Astrocyte (in vitro differentiated cells and primary cell): ENCODE measurements at regions not wholly inside any gene's neighbourhood (a gene's known extent, or its start where the extent isn't known, plus 50 kb on each side); places are given as distances from the start of the nearest gene placed in this dataset.

Experiments used
- DNase-seq: peaks from one replicate; pipeline ENCODE4 v3.0.0-alpha.2; 2010; ENCODE audit warnings: low read depth
- FAIRE-seq: peaks from 2 replicates; lab custom pipeline; 2011; peaks lifted over from hg19 to GRCh38; lab: Jason Lieb, UNC
- H2AFZ ChIP-seq: 2 replicates; pipeline ENCODE4 v1.6.0; 2012; ENCODE audit warnings: low read depth, low read length, inconsistent platforms
- H3K27ac ChIP-seq: 2 replicates; pipeline ENCODE4 v1.5.1; 2011; ENCODE audit warnings: low read depth, low read length, inconsistent platforms
- H3K27me3 ChIP-seq: 2 replicates; pipeline ENCODE4 v1.6.0; 2011; ENCODE audit warnings: low read length, inconsistent platforms; ENCODE audit not compliant: insufficient read depth
- H3K36me3 ChIP-seq: 2 replicates; pipeline ENCODE4 v1.5.1; 2011; ENCODE audit warnings: low read length, inconsistent platforms; ENCODE audit not compliant: insufficient read depth
- H3K4me1 ChIP-seq: 2 replicates; pipeline ENCODE4 v1.5.1; 2011; ENCODE audit warnings: low read length, inconsistent platforms; ENCODE audit not compliant: insufficient read depth
- H3K4me2 ChIP-seq: 2 replicates; pipeline ENCODE4 v1.6.0; 2012; ENCODE audit warnings: low read length, inconsistent platforms
- H3K4me3 ChIP-seq: 2 replicates; pipeline ENCODE4 v1.5.1; 2011; ENCODE audit warnings: low read depth, mild to moderate bottlenecking, low read length, inconsistent platforms; ENCODE audit not compliant: insufficient read depth
- H3K79me2 ChIP-seq: 2 replicates; pipeline ENCODE4 v1.6.0; 2012; ENCODE audit warnings: mild to moderate bottlenecking, low read length, inconsistent platforms; ENCODE audit not compliant: insufficient read depth
- H3K9ac ChIP-seq: 2 replicates; pipeline ENCODE4 v1.6.0; 2012; ENCODE audit warnings: mild to moderate bottlenecking, low read length, inconsistent platforms
- H3K9me3 ChIP-seq: 2 replicates; pipeline ENCODE4 v1.5.1; 2012; ENCODE audit warnings: low read depth, mild to moderate bottlenecking, low read length, inconsistent platforms; ENCODE audit not compliant: insufficient read depth
- H4K20me1 ChIP-seq: 2 replicates; pipeline ENCODE4 v1.6.0; 2012; ENCODE audit warnings: low read length, inconsistent platforms; ENCODE audit not compliant: insufficient read depth
- H3K27ac Mint-ChIP-seq: one replicate; pipeline ENCODE4 v1.8.0; 2021; ENCODE audit warnings: mild to moderate bottlenecking, mixed read lengths; ENCODE audit not compliant: unreplicated experiment
- H3K27me3 Mint-ChIP-seq: one replicate; pipeline ENCODE4 v1.8.0; 2021; ENCODE audit warnings: low read depth, mixed read lengths; ENCODE audit not compliant: unreplicated experiment
- H3K36me3 Mint-ChIP-seq: one replicate; pipeline ENCODE4 v1.8.0; 2021; ENCODE audit warnings: low read depth, mixed read lengths; ENCODE audit not compliant: unreplicated experiment
- H3K4me1 Mint-ChIP-seq: one replicate; pipeline ENCODE4 v1.8.0; 2021; ENCODE audit warnings: low read depth, mixed read lengths; ENCODE audit not compliant: unreplicated experiment
- H3K4me3 Mint-ChIP-seq: one replicate; pipeline ENCODE4 v1.8.0; 2021; ENCODE audit warnings: mild to moderate bottlenecking, moderate library complexity, mixed read lengths; ENCODE audit not compliant: unreplicated experiment
- H3K9me3 Mint-ChIP-seq: one replicate; pipeline ENCODE4 v1.8.0; 2021; ENCODE audit warnings: mild to moderate bottlenecking, mixed read lengths; ENCODE audit not compliant: unreplicated experiment
- CTCF ChIP-seq: IDR thresholded peaks from 2 replicates; pipeline ENCODE4 v1.5.1; 2011; ENCODE audit warnings: low read depth, mild to moderate bottlenecking, inconsistent platforms, low read length, moderate library complexity; ENCODE audit not compliant: insufficient read depth
- EZH2 ChIP-seq: IDR thresholded peaks from 2 replicates; pipeline ENCODE4 v1.6.1; 2012; ENCODE audit warnings: mild to moderate bottlenecking, low read length, inconsistent platforms; ENCODE audit not compliant: insufficient read depth

- H3K4me2 ChIP-seq = no peak overlapping the region
- DNase-seq = no peak
- H3K9ac ChIP-seq = no peak overlapping the region
- no peak overlapping the region for H2AFZ ChIP-seq
- H3K4me1 ChIP-seq = no peaks in the 10 kb centered on the region
- no peaks in the 10 kb centered on the region for H4K20me1 ChIP-seq
- no peaks in the 10 kb centered on the region for H3K36me3 ChIP-seq
- no peak for FAIRE-seq
- Mint-ChIP-seq H3K9me3 (peaks cover 2% of the 10 kb centered on the region), H3K4me1 (no peaks in the 10 kb centered on the region), H3K36me3 (no peaks in the 10 kb centered on the region), H3K4me3 (no peak overlapping the region), H3K27me3 (peaks cover 36% of the 10 kb centered on the region), H3K27ac (no peak overlapping the region)
- H3K27me3 ChIP-seq = no peaks in the 10 kb centered on the region
- no peak overlapping the region for H3K27ac ChIP-seq
- no peaks in the 10 kb centered on the region for H3K79me2 ChIP-seq
- TF ChIP-seq CTCF = no peak
- H3K9me3 ChIP-seq = no peaks in the 10 kb centered on the region
- H3K4me3 ChIP-seq = no peak overlapping the region
Observed at GRCh38 chr2:239657992-239658391, 257.2 kb upstream of the HDAC4 start.

- H3K9me3 Mint-ChIP-seq = peaks cover 2% of the 10 kb centered on the region
- H3K27ac ChIP-seq = no peak overlapping the region
- H3K4me3 Mint-ChIP-seq = no peak overlapping the region
- FAIRE-seq (no peak), DNase-seq (no peak)
- no peak overlapping the region for H3K9ac ChIP-seq
- H4K20me1 ChIP-seq = no peaks in the 10 kb centered on the region
- no peak for TF ChIP-seq CTCF
- no peaks in the 10 kb centered on the region for H3K36me3 Mint-ChIP-seq
- H3K27me3 ChIP-seq = no peaks in the 10 kb centered on the region
- H3K36me3 ChIP-seq = no peaks in the 10 kb centered on the region
- no peaks in the 10 kb centered on the region for H3K9me3 ChIP-seq
- H3K79me2 ChIP-seq = no peaks in the 10 kb centered on the region
- peaks cover 30% of the 10 kb centered on the region for H3K27me3 Mint-ChIP-seq
- no peaks in the 10 kb centered on the region for H3K4me1 Mint-ChIP-seq
- H3K4me1 ChIP-seq = no peaks in the 10 kb centered on the region
- H3K4me3 ChIP-seq = no peak overlapping the region
- no peak overlapping the region for H3K4me2 ChIP-seq
- H3K27ac Mint-ChIP-seq = no peak overlapping the region
- H2AFZ ChIP-seq = no peak overlapping the region
Observed at GRCh38 chr2:239657236-239657635, 256.4 kb upstream of the HDAC4 start.

- H3K4me2 ChIP-seq = no peak overlapping the region
- no peaks in the 10 kb centered on the region for H3K4me1 ChIP-seq
- no peaks in the 10 kb centered on the region for H3K27me3 ChIP-seq
- no peak overlapping the region for H2AFZ ChIP-seq
- no peaks in the 10 kb centered on the region for H3K36me3 Mint-ChIP-seq
- H3K79me2 ChIP-seq = no peaks in the 10 kb centered on the region
- no peak overlapping the region for H3K4me3 Mint-ChIP-seq
- no peak for DNase-seq
- no peak overlapping the region for H3K27ac ChIP-seq
- no peak overlapping the region for H3K27ac Mint-ChIP-seq
- no peak for TF ChIP-seq EZH2
- H3K9ac ChIP-seq = no peak overlapping the region
- no peak for FAIRE-seq
- no peaks in the 10 kb centered on the region for H3K36me3 ChIP-seq
- H3K9me3 ChIP-seq = no peaks in the 10 kb centered on the region
- H4K20me1 ChIP-seq = no peaks in the 10 kb centered on the region
- no peak overlapping the region for H3K4me3 ChIP-seq
- H3K4me1 Mint-ChIP-seq = no peaks in the 10 kb centered on the region
- H3K27me3 Mint-ChIP-seq = peaks cover 13% of the 10 kb centered on the region
- peaks cover 2% of the 10 kb centered on the region for H3K9me3 Mint-ChIP-seq
Observed at GRCh38 chr2:239654266-239654665, 253.4 kb upstream of the HDAC4 start.
